HuH-7 (cell line): ENCODE measurements at regions not wholly inside any gene's neighbourhood (a gene's known extent, or its start where the extent isn't known, plus 50 kb on each side); places are given as distances from the start of the nearest gene placed in this dataset.

Experiments used
- DNase-seq: peaks from one replicate; pipeline ENCODE4 v3.0.0; 2011; ENCODE audit warnings: low spot score

DNA sequence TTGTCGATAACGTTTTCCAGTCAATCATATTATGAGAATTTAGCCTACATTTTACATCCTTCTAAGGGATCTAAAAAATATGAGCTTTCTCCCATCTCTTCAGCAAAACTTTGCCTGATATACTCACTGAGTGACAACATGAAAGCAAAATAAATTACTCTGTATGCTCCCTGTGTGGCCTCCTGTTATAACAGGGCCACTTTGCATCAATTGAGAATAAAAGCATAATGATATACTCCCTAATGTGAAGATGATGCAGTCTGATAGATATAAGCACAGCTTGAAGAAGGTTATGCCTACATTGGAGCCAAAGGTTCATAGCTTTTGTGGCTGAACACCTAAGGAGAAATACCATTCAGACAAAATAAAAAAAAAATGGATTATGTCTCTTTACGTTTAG is 561.3 kb upstream of the ZNF717 start:
- no peak for DNase-seq

GRCh38 chr3:76349715-76350480 is 564.5 kb upstream of the ZNF717 start:
- no peak for DNase-seq

GRCh38 chr3:76352051-76352450 is 566.7 kb upstream of the ZNF717 start:
- no peak for DNase-seq

DNA sequence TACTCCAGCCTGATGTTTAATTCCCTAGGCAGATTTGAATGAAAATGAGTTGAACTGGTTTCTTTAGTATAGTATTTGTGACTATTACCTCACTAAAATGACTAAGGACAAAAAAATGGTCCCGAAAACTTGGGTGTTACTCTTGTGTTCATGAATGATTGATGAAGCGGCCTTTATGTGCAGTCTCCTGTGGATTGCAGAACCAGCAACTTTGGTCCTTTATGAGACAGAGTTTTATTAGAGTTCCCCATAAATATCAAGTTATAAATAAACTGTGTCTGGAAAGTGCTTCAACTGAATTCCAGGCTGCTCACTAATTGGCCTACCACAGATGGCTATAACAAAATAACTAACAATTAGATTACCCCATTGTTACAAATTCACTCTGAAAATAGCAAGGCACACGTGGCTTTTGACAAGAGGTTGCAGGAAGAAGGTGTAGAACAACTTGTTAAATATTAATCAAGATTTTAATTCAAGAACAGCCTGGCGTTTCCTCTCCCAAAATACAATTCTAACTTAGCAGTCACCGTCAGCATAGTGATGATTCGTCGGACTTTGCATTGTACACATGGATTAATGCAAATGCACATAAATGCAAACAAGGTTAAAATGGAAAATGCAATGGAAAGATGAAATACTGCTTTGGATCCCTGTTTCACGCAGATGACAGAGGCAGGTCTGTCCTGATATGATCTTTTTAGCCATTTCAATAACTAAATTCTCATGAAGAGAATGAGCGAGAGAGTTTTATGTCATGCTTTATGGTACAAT is 567.3 kb upstream of the ZNF717 start:
- DNase-seq = no peak

DNA sequence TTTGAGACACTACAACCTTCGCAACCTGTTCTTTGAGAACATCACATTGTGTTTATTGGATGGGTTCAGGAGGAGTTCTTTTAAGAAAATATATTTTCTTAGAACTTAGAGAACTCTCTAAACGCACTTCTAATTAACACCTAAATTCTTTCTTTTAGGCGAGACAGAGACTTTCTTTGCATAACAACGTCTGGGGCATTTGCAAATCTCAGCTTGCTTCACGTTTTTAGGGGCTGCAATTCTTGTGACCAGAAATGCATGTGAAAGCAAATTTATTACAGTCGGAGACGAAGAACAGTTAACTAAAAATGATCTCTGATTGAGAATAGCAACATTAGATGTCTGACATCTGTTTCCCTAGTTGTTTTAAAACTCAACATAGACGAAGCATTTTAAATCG is 568.3 kb upstream of the ZNF717 start:
- no peak for DNase-seq

- no peak for DNase-seq
These were observed 575.7 kb upstream of the ZNF717 start for GRCh38 chr3:76361010-76361409.

- no peak for DNase-seq
These were observed 577.3 kb upstream of the ZNF717 start for GRCh38 chr3:76362643-76363042.

DNA sequence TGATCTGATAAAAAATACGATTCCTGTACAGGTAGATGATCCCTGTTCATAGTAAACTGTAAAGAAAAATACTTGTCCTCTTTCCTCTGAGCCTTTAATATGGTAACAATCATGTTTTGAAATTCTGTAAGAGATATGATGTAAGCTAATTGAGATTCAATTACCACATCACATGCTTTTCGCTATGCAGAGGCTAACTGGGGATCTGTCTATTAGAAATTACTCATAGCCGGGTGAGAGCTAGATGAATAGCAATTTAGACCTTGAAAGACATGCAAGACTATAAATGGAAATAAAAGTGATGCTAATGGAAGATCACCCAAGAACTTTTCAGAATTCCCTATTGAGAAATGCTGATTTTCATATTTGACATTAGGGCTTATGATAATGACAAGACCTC is 579.9 kb upstream of the ZNF717 start:
- DNase-seq = no peak

DNA sequence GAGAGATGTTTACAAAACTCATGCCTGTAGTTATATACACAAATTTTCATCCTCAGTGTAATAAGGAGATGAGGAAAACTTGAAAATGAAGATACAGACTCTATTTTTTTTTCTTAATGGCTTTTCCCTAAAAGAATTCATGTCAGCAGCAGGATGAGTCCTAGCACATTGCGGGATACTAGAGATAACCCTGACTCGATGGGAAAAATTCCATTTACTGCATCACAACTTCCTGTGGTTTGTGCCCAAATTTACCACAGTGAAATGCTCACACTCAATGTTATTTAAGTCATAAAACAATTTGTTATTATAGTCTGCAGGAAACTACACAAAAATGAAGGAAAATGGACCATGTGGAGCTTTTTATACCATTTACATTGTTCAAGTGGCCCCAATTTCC is 581.9 kb upstream of the ZNF717 start:
- DNase-seq = no peak

GRCh38 chr3:76369170-76369569 is 583.8 kb upstream of the ZNF717 start:
- DNase-seq = no peak

GRCh38 chr3:76370749-76371520 is 585.6 kb upstream of the ZNF717 start:
- no peak for DNase-seq

DNA sequence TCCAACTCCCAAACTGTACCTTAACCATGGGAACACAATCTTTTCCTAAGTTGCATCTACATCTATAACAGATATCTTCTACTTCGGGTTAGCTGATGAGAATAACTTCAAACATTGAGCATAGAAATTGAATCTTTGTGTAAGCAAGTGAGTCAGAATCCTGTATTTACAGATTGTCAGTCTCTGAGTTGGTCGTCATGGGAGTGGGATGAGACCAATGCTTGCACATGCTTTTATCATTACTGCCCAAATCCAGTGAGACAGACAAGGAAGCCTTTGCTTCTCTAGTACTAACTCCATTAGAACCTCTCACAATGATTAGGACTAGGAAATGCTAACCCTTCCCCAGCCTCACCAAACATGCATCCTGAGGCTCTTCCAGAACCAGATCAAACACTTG is 587.1 kb upstream of the ZNF717 start:
- DNase-seq = no peak

DNA sequence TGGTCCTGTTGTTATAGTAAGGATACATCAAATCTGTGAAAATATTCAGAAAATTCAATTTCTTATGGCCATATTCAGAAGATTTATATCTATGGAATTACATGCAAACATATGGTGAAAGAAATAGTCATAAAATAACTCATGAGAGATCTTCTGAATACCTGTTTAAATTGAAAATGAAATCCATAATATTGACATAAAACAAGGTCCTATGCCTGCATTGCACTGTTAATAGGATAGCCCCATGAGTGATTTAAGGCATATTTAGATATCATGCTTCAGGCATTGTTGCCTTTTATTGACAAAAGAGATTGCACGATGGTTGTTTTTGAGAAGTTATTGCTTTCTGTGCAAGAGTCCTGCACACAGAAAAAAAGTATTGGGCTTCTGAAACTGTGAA is 591.7 kb upstream of the ZNF717 start:
- DNase-seq = no peak

DNA sequence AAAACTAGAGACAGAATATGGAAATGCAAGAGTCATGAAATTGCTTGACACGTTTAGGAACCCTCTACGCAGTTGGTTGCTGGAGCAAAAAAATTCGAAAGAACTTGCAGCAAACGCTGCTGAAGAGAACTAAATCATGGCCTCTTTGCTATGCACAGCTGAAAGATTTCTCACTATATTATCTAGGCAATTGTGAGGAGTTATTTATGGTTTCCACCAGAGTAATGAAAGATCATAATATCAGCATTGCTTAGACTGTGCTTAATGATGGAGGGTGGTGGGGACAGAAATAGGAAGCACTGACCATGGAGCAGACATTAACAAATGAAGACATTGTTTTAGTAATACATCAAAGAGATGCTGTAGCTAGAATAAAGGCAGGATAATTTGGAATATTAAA is 593.4 kb upstream of the ZNF717 start:
- DNase-seq = no peak

DNA sequence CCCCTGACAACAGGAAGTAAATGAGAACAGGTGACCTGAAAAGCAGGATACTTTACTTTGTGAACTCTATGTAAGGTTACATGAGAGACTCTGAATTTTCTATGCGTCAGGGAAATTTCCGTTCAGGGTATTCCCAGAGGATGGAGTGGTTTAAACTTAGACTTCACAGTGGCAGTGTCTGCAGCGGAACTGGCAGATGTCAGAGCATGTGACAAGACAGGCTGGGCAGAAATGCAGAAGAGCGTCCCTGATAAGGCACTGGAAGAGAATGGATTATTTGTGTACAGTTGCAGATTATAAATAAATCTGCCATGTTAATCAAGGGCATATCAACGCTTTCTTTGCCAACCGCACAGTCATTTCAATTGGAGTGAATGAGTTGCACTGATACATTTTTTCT is 598.4 kb upstream of the ZNF717 start:
- DNase-seq = no peak

DNA sequence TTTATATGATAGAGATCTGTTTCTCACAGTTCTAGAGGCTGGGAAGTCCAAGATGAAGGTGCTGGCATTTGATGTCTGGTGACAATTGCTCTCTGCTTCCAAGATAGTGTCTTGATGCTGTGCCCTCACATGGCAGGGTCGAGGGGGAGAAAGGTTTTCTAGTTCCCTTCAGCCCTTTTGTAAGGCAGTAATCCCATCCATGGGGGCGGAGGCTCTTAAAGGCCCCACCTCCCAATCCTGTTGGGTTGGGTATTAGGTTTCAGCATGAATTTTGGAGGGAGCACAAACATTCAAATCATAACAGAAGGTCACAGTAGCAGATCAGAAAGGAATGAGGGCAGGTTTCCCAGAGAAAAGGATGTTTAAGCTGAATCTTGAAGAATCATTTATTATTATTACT is 601.7 kb upstream of the ZNF717 start:
- no peak for DNase-seq

DNA sequence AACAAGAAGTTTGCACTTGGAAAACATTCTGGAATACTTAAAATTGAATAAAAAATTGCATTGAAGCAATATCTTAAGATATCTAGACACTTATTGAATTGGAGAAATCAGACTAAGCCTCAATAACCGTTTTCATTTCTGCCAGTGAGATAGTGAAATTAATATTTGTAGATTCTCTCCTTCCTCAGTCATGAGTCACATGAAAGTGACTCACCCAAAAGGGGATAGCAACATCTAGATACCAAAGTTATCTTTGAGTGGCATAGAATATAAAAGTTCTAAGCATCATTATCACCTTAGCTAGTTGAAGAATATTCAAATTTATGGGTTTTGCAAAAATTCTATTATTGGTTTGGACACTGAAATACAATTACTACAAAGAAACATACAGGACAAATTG is 614.8 kb upstream of the ZNF717 start:
- no peak for DNase-seq

DNA sequence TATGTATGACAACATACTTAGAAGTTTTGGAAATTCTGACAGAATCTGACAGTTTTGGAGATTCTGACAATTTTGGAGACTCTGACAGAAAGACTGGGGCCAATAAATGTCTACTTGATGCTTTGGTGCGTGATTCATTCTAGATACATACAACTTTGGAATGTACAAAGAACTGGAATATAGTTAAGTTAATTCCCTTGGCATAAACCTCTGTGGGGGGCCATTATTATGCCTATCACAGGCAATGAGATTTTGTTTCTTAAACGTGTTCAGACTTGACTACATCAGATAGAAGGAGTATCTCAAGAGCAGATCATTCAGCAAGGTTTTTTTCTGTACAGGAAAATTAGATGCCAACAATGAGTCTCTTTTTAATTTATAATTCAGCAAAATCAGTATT is 617.6 kb upstream of the ZNF717 start:
- no peak for DNase-seq

DNA sequence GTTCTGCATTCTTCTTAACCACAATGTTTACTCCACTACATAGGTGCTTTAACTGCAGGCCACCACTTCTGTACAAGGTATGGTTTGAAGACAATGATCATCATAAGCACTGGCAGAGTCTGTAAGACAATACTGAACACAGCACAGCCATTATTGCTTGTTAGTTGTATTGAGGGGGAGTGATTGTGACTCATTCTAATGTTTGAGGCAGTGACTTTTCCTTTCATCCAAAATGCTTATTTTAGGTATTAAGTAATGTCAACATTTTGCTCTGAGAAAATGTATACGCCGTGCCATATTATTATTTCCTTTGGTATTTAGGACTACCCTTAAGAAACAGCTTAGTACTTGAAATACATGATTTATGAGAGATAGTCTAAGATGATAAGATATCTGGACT is 618.2 kb upstream of the ZNF717 start:
- no peak for DNase-seq

DNA sequence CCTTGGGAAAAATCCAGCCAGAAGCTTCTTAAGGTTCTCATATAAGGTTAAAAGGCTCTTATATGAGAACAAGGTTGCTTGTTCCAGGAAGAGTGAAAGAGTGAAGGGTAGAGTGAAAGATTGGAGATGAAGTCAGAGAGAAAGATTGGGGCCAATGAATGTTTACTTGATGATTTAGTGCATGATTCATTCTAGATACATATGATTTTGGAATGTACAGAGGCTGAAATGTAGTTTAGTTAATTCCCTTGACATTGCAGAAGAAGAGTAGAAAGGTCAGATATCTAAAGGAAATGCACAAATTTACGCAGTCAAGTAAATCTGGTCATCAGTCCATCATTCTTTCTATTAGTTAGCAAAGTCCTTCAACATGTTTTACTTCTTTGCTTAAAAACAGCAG is 619.8 kb upstream of the ZNF717 start:
- no peak for DNase-seq

GRCh38 chr3:76410762-76411281 is 625.5 kb upstream of the ZNF717 start:
- DNase-seq = no peak

- DNase-seq = no peak
These were observed 624.5 kb upstream of the ROBO2 start for GRCh38 chr3:76415384-76415783.
